B cell (primary cell): ENCODE measurements at regions not wholly inside any gene's neighbourhood (a gene's known extent, or its start where the extent isn't known, plus 50 kb on each side); places are given as distances from the start of the nearest gene placed in this dataset.
A peak's percentile ranks its signal among the peaks of the same experiment; 100 is the strongest.

ENCODE experiments used
- ATAC-seq: fragments of 200-7000 bp; cut with Tn5 transposase; one replicate; pipeline ENCODE4 v1.10.0; 2021; ENCODE audit warnings: low read depth, mild to moderate bottlenecking, moderate number of reproducible peaks, moderate library complexity
- CTCF ChIA-PET: fragments of 350-600 bp; sonication (Branson Sonifier 250); formaldehyde crosslinking; loops from one replicate; lab custom pipeline; 2021; ENCODE audit warnings: antibody characterized with exemption, inconsistent platforms; lab: Charles Lee
- POLR2A ChIA-PET: fragments of 350-600 bp; sonication (Branson Sonifier 250); formaldehyde crosslinking; loops from one replicate; lab custom pipeline; 2021; ENCODE audit warnings: antibody characterized with exemption; lab: Charles Lee
- DNase-seq: peaks from one replicate; pipeline ENCODE4 v3.0.0; 2013
- H2AFZ ChIP-seq: 2 replicates; pipeline ENCODE4 v1.6.1; 2012; ENCODE audit warnings: mild to moderate bottlenecking, low read depth, low read length; ENCODE audit not compliant: insufficient read depth, poor library complexity, severe bottlenecking
- H3K27ac ChIP-seq, 2 donors: 1 replicate in 1 of 2; 2 replicates in 1 of 2; pipeline ENCODE4 v1.5.1; 2012 to 2013; ENCODE audit warnings: low read length in 2 of 2, mild to moderate bottlenecking in 2 of 2, moderate library complexity in 1 of 2
- H3K27me3 ChIP-seq, 4 experiments: fragments of 200-600 bp in 1 of 4; sonication (generic) in 1 of 4; replicated peaks in 1 of 4; 1 replicate in 2 of 4; 2 replicates in 2 of 4; pipeline versions ENCODE4 v1.6.1 to v1.7.0; 2013 to 2016; ENCODE audit warnings: low read length in 3 of 4, mild to moderate bottlenecking in 2 of 4, mixed read lengths in 1 of 4, moderate library complexity in 1 of 4; ENCODE audit not compliant: insufficient read depth in 4 of 4, control insufficient read depth in 3 of 4; ENCODE audit errors: control extremely low read depth in 1 of 4
- H3K36me3 ChIP-seq, 2 experiments: replicated peaks in 1 of 2; 1 replicate in 1 of 2; 2 replicates in 1 of 2; pipeline versions ENCODE4 v1.6.1 to v1.7.1; 2013; ENCODE audit warnings: low read length in 1 of 2; ENCODE audit not compliant: insufficient read depth in 2 of 2, control insufficient read depth in 1 of 2; ENCODE audit errors: control extremely low read depth in 1 of 2, extremely low read depth in 1 of 2
- H3K4me1 ChIP-seq, 2 donors: fragments of 200-600 bp in 1 of 2; sonication (generic) in 1 of 2; 1 replicate in 1 of 2; 2 replicates in 1 of 2; pipeline versions ENCODE4 v1.5.1 to v1.6.1; 2013 to 2017; ENCODE audit warnings: low read length in 2 of 2; ENCODE audit not compliant: control insufficient read depth in 2 of 2, insufficient read depth in 2 of 2
- H3K4me2 ChIP-seq: replicated peaks from 2 replicates; pipeline ENCODE3; 2012; ENCODE audit warnings: mild to moderate bottlenecking, low read depth, low read length; ENCODE audit not compliant: poor library complexity, severe bottlenecking
- H3K4me3 ChIP-seq, 5 experiments: fragments of 200-600 bp in 1 of 5; sonication (generic) in 1 of 5; 1 replicate in 3 of 5; 2 replicates in 2 of 5; pipeline versions ENCODE4 v1.5.1 to v1.7.0; 2011 to 2016; ENCODE audit warnings: low read length in 4 of 5, mild to moderate bottlenecking in 4 of 5, low read depth in 2 of 5, control low read depth in 1 of 5, moderate library complexity in 1 of 5; ENCODE audit not compliant: insufficient read depth in 1 of 5; ENCODE audit errors: control extremely low read depth in 1 of 5, extremely low read depth in 1 of 5
- H3K79me2 ChIP-seq: fragments of 200-600 bp; sonication (generic); one replicate; pipeline ENCODE4 v1.6.0; 2016; ENCODE audit warnings: low read length; ENCODE audit not compliant: control insufficient read depth, insufficient read depth
- H3K9ac ChIP-seq: fragments of 200-600 bp; sonication (generic); 2 replicates; pipeline ENCODE4 v1.6.1; 2017; ENCODE audit warnings: mild to moderate bottlenecking, low read length, moderate library complexity
- H3K9me3 ChIP-seq, 3 donors: one replicate each; pipeline versions ENCODE4 v1.6.1 to v1.7.1; 2013; ENCODE audit warnings: low read length in 2 of 3; ENCODE audit not compliant: control insufficient read depth in 2 of 3, insufficient read depth in 1 of 3; ENCODE audit errors: control extremely low read depth in 1 of 3
- H4K20me1 ChIP-seq: 2 replicates; pipeline ENCODE4 v1.6.0; 2012; ENCODE audit warnings: mild to moderate bottlenecking, low read length; ENCODE audit not compliant: insufficient read depth, control insufficient read depth, poor library complexity, severe bottlenecking
- H3K27ac Mint-ChIP-seq: one replicate; pipeline ENCODE4 v1.8.0; 2021; ENCODE audit warnings: mixed read lengths
- H3K27me3 Mint-ChIP-seq: one replicate; pipeline ENCODE4 v1.8.0; 2021; ENCODE audit warnings: mixed read lengths
- H3K4me1 Mint-ChIP-seq: one replicate; pipeline ENCODE4 v1.8.0; 2021; ENCODE audit warnings: mixed read lengths
- H3K4me3 Mint-ChIP-seq: one replicate; pipeline ENCODE4 v1.8.0; 2021; ENCODE audit warnings: mixed read lengths
- H3K9me3 Mint-ChIP-seq: one replicate; pipeline ENCODE4 v1.8.0; 2022; ENCODE audit warnings: mixed read lengths; ENCODE audit not compliant: insufficient read depth
- EZH2 ChIP-seq: IDR thresholded peaks from 2 replicates; pipeline ENCODE4 v1.6.1; 2012; ENCODE audit warnings: borderline replicate concordance, low read depth, mild to moderate bottlenecking, moderate library complexity, low read length; ENCODE audit not compliant: insufficient read depth, poor library complexity, severe bottlenecking
- WGBS: methylation state at CpG from one replicate; pipeline ENCODE4 v1.1.5; 2013; ENCODE audit warnings: missing lambda C conversion rate; ENCODE audit not compliant: insufficient coverage; 5-methylcytosine and 5-hydroxymethylcytosine counted together
- intact Hi-C: fragments of 100-400 bp; cut with micrococcal nuclease; formaldehyde crosslinking; loops from one replicate; pipeline ENCODE4 v1.10.0; 2022
- TF ChIP-seq, protein P1 (sequence below): fragments of 200-600 bp; IDR thresholded peaks from one replicate; pipeline ENCODE4 v1.8.0; 2022; ENCODE audit warnings: antibody characterized with exemption, mild to moderate bottlenecking

DNA sequence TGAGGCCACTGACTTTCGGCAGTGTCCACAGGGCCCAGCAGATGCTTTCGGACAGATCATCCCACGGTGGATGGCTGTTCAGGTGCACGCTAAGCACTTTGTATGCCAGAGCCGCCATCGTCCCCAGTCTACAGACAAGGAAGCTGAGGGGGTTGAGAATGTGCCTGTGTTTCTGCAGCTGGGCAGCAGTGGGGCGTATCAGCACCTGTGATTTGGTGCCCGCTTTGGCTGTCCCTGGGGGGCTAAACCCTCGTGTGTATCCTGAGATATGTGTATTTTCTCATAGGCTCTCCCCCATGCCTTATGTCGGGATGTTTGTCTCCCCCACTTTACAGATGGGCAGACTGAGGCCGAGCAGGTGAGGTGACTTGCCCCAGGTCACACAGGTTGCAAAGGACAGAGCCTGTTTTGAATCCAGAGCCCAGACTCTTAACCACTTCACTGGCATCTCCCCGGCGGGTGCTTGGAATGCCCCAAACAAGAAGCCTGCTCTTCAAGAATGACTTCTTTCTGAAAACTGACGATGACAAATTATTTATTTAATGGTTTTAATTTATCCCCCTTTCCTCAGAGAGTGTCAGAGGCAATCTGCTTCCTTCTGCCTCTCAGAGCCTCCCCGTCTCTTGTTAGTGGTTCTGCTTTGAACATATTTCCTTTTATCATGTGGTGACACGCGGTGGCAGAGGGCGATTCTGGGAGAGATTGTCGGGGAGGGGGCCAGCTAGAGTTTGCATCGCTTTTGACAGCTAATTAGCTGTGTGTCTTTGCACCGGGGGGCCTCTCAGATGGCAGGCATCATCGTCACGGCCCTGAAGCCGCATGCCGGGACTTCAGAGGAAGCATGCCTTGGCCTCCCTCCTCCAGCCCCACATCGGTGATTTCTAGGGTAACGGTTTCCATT, 149.6 kb upstream of the CIBAR2 start:
- Histone ChIP-seq H3K4me2 (peak overlapping the region; percentile 53), H3K4me3 (no peak overlapping the region), H3K36me3 (no peaks in the 10 kb centered on the region), H3K27me3 (peaks cover 0 to 38% (median 11%) of the 10 kb centered on the region in 4 experiments), H3K79me2 (no peaks in the 10 kb centered on the region), H3K4me1 (peaks cover 48% of the 10 kb centered on the region in 2 donors), H3K27ac (no peak overlapping the region), H2AFZ (no peak overlapping the region), H3K9ac (peak overlapping the region; percentile 7), H4K20me1 (no peaks in the 10 kb centered on the region), H3K9me3 (peaks cover 0 to 8% (median 0%) of the 10 kb centered on the region in 3 donors)
- no peak for TF ChIP-seq EZH2
- TF ChIP-seq, protein P1, sequence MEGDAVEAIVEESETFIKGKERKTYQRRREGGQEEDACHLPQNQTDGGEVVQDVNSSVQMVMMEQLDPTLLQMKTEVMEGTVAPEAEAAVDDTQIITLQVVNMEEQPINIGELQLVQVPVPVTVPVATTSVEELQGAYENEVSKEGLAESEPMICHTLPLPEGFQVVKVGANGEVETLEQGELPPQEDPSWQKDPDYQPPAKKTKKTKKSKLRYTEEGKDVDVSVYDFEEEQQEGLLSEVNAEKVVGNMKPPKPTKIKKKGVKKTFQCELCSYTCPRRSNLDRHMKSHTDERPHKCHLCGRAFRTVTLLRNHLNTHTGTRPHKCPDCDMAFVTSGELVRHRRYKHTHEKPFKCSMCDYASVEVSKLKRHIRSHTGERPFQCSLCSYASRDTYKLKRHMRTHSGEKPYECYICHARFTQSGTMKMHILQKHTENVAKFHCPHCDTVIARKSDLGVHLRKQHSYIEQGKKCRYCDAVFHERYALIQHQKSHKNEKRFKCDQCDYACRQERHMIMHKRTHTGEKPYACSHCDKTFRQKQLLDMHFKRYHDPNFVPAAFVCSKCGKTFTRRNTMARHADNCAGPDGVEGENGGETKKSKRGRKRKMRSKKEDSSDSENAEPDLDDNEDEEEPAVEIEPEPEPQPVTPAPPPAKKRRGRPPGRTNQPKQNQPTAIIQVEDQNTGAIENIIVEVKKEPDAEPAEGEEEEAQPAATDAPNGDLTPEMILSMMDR: no peak
- ATAC-seq (peak; percentile 68), DNase-seq (peak; percentile 63)
- H3K27me3 Mint-ChIP-seq: peaks cover 46% of the 10 kb centered on the region
- peaks cover 38% of the 10 kb centered on the region for H3K4me1 Mint-ChIP-seq
- intact Hi-C loops: no loop called here
- WGBS: 8% methylated on average over 20 of the region's 27 CpGs
- ChIA-PET POLR2A (interaction anchor here (0.5 to 1.0 kb wide), 2 partner anchors 27 to 50 kb away, joined by 4 to 7 read pairs; no protein-coding TSS in a partner anchor), CTCF (interaction anchor here (0.8 to 1.2 kb wide), 2 partner anchors 9 to 11 kb away, joined by 3 to 4 read pairs; no protein-coding TSS in a partner anchor)
- H3K4me3 Mint-ChIP-seq: peak overlapping the region; percentile 55
- H3K9me3 Mint-ChIP-seq: no peaks in the 10 kb centered on the region
- H3K27ac Mint-ChIP-seq: no peak overlapping the region
